ENCODE measurements at regions not wholly inside any gene's neighbourhood (a gene's known extent, or its start where the extent isn't known, plus 50 kb on each side); places are given as distances from the start of the nearest gene placed in this dataset.

DNA sequence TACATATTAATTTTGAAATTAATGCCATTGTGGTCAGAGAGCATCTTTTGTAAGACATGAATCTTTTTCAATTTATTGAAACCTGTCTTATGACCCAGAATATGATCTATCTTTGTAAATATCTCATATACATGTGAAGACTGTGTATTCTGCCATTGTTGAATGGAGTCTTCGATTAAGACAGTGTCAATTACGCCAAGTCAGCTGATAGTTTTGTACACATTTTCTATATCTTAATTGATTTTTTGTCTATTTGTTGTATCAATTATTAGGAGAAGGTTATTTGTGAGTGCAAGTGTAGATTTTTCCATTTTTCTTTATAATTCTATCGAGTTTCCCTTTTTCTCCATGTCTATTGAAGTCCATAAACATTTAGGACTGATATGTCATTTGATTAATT lies 471.6 kb downstream of the MED10 start:
- no peak for TF ChIP-seq EZH2 (IDR thresholded peaks at IDR 0.05; ENCODE audit: insufficient read depth, poor library complexity, severe bottlenecking)
- TF ChIP-seq EZH2phosphoT487 (IDR thresholded peaks at IDR 0.05; ENCODE audit: insufficient read depth, low read depth): no peak

Data from GM23248 (cell line).